Testis (tissue), 2 donors: ENCODE measurements at regions not wholly inside any gene's neighbourhood (a gene's known extent, or its start where the extent isn't known, plus 50 kb on each side); places are given as distances from the start of the nearest gene placed in this dataset.

ENCODE experiments used
- POLR2A ChIP-seq: fragments of 450-650 bp; IDR thresholded peaks from one replicate; pipeline ENCODE4 v1.6.1; 2017; ENCODE audit warnings: antibody characterized with exemption, mild to moderate bottlenecking, moderate library complexity
- TF ChIP-seq, protein P1 (sequence below), 3 experiments: fragments of 450-650 bp in 2 of 3; fragments of 200-600 bp in 1 of 3; sonication (generic) in 1 of 3; IDR thresholded peaks; one replicate each; pipeline ENCODE4 v1.5.1; 2016 to 2019; ENCODE audit warnings: antibody characterized with exemption in 3 of 3, mild to moderate bottlenecking in 2 of 3, moderate library complexity in 1 of 3

DNA sequence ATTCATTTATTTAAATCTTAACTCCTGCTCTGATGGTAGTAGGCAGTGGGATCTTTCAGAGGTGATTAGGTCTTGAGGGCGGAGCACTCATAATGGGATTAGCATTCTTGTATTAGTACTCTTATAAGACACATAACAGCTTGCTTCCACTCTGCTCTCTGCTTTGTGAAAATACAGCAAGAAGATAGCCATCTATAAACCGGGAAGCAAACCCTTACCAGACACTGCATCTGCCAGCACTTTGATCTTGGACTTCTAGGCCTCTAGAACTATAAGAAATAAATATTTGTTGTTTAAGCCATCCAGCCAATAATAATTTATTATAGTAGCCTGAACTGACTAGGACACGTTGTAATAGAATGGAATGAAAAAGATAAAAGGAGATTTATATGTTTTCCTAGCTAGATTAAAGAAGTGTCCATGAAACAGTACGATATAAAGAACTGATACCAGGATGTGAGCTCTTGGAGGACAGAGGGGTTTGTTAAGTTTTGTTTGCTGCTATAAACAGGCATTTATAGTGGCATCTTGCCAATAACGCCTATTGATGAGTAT is 869.9 kb downstream of the MRPL39 start:
- TF ChIP-seq POLR2A: no peak
- TF ChIP-seq, protein P1, sequence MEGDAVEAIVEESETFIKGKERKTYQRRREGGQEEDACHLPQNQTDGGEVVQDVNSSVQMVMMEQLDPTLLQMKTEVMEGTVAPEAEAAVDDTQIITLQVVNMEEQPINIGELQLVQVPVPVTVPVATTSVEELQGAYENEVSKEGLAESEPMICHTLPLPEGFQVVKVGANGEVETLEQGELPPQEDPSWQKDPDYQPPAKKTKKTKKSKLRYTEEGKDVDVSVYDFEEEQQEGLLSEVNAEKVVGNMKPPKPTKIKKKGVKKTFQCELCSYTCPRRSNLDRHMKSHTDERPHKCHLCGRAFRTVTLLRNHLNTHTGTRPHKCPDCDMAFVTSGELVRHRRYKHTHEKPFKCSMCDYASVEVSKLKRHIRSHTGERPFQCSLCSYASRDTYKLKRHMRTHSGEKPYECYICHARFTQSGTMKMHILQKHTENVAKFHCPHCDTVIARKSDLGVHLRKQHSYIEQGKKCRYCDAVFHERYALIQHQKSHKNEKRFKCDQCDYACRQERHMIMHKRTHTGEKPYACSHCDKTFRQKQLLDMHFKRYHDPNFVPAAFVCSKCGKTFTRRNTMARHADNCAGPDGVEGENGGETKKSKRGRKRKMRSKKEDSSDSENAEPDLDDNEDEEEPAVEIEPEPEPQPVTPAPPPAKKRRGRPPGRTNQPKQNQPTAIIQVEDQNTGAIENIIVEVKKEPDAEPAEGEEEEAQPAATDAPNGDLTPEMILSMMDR (IDR thresholded peaks at IDR 0.05): no peak
